HL-60 (cell line): ENCODE measurements at regions not wholly inside any gene's neighbourhood (a gene's known extent, or its start where the extent isn't known, plus 50 kb on each side); places are given as distances from the start of the nearest gene placed in this dataset.

Experiments used
- DNase-seq, 2 experiments: peaks; one replicate each; pipeline ENCODE4 v3.0.0-alpha.2; 2010 to 2020; ENCODE audit warnings: low read depth in 1 of 2, low spot score in 1 of 2
- H3K27ac ChIP-seq: fragments of 250-450 bp; sonication (Bioruptor Pico); replicated peaks from 2 replicates; pipeline ENCODE4 v1.5.1; 2020; ENCODE audit warnings: mild to moderate bottlenecking, moderate library complexity
- H3K27me3 ChIP-seq: fragments of 250-450 bp; sonication (Bioruptor Pico); 2 replicates; pipeline ENCODE4 v1.5.1; 2021; ENCODE audit warnings: mild to moderate bottlenecking, moderate library complexity; ENCODE audit not compliant: insufficient read depth, poor library complexity, severe bottlenecking
- H3K4me3 ChIP-seq: replicated peaks from 2 replicates; pipeline ENCODE4 v1.5.1; 2011; ENCODE audit warnings: mild to moderate bottlenecking, control low read depth, low read length; ENCODE audit not compliant: insufficient read depth
- GABPA ChIP-seq: IDR thresholded peaks from 2 replicates; pipeline ENCODE4 v1.6.1; 2012; ENCODE audit warnings: low read depth
- POLR2AphosphoS5 ChIP-seq: IDR thresholded peaks from 2 replicates; pipeline ENCODE4 v1.6.1; 2012; ENCODE audit warnings: low read depth
- SPI1 ChIP-seq: IDR thresholded peaks from 2 replicates; pipeline ENCODE4 v1.6.1; 2012; ENCODE audit warnings: low read depth, mild to moderate bottlenecking, borderline replicate concordance
- TF ChIP-seq, protein P1 (sequence below): IDR thresholded peaks from one replicate; pipeline ENCODE4 v1.5.1; 2011; ENCODE audit warnings: low read length, control low read depth, inconsistent platforms; ENCODE audit not compliant: insufficient read depth
- TF ChIP-seq, protein P2 (sequence below): IDR thresholded peaks from 2 replicates; pipeline ENCODE4 v1.6.1; 2012; ENCODE audit warnings: low read depth; ENCODE audit not compliant: insufficient replicate concordance

DNA sequence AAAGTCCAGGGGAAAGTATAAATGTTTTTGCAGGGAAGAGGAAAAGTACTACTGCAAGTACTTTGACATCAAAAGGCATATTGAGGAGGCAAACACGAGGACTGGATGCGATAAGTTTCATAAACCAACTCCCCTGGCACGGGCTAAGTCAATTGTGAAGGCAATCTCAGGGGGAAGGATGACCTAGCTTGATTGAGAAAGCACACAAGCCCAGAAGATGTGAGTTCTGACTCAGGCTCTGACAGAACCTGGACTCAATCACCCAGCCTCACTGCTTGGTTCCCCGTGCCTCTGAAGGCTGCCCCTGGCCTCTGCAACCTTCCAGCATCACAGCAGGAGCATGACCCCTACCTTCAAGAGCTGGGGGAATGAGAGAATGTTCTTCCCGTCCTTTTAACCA is 93.2 kb upstream of the ZNF438 start:
- DNase-seq = no peak
- TF ChIP-seq, protein P1, sequence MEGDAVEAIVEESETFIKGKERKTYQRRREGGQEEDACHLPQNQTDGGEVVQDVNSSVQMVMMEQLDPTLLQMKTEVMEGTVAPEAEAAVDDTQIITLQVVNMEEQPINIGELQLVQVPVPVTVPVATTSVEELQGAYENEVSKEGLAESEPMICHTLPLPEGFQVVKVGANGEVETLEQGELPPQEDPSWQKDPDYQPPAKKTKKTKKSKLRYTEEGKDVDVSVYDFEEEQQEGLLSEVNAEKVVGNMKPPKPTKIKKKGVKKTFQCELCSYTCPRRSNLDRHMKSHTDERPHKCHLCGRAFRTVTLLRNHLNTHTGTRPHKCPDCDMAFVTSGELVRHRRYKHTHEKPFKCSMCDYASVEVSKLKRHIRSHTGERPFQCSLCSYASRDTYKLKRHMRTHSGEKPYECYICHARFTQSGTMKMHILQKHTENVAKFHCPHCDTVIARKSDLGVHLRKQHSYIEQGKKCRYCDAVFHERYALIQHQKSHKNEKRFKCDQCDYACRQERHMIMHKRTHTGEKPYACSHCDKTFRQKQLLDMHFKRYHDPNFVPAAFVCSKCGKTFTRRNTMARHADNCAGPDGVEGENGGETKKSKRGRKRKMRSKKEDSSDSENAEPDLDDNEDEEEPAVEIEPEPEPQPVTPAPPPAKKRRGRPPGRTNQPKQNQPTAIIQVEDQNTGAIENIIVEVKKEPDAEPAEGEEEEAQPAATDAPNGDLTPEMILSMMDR = no peak
- TF ChIP-seq GABPA (no peak), POLR2AphosphoS5 (no peak), SPI1 (no peak)
- TF ChIP-seq, protein P2, sequence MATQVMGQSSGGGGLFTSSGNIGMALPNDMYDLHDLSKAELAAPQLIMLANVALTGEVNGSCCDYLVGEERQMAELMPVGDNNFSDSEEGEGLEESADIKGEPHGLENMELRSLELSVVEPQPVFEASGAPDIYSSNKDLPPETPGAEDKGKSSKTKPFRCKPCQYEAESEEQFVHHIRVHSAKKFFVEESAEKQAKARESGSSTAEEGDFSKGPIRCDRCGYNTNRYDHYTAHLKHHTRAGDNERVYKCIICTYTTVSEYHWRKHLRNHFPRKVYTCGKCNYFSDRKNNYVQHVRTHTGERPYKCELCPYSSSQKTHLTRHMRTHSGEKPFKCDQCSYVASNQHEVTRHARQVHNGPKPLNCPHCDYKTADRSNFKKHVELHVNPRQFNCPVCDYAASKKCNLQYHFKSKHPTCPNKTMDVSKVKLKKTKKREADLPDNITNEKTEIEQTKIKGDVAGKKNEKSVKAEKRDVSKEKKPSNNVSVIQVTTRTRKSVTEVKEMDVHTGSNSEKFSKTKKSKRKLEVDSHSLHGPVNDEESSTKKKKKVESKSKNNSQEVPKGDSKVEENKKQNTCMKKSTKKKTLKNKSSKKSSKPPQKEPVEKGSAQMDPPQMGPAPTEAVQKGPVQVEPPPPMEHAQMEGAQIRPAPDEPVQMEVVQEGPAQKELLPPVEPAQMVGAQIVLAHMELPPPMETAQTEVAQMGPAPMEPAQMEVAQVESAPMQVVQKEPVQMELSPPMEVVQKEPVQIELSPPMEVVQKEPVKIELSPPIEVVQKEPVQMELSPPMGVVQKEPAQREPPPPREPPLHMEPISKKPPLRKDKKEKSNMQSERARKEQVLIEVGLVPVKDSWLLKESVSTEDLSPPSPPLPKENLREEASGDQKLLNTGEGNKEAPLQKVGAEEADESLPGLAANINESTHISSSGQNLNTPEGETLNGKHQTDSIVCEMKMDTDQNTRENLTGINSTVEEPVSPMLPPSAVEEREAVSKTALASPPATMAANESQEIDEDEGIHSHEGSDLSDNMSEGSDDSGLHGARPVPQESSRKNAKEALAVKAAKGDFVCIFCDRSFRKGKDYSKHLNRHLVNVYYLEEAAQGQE = no peak
- Histone ChIP-seq H3K27me3 (no peaks in the 10 kb centered on the region), H3K4me3 (no peak overlapping the region), H3K27ac (no peak overlapping the region)

DNA sequence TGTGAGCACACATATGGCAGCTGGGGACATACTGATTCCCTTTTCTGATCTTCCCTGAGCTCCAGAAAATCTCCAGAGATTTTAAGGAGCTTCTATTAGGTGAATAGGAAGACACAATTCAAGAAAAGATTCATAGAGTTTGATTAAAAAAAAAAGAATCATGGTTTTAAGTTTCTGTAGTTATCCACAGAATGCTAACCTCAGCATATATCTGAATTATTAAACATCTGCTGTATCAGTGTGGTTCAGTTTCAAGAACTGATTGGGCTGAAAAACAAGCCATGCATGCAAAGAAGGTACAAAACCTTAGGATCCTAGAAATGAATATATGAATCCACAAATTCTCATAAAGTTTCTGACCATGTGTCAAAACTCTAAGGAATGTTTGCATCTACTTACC is 94.1 kb upstream of the ZNF438 start:
- TF ChIP-seq POLR2AphosphoS5 = no peak
- TF ChIP-seq, protein P2 = no peak
- TF ChIP-seq, protein P1 = no peak
- no peak for TF ChIP-seq SPI1
- no peak for TF ChIP-seq GABPA
- Histone ChIP-seq H3K27ac (no peak overlapping the region), H3K4me3 (no peak overlapping the region), H3K27me3 (no peaks in the 10 kb centered on the region)
- no peak for DNase-seq

DNA sequence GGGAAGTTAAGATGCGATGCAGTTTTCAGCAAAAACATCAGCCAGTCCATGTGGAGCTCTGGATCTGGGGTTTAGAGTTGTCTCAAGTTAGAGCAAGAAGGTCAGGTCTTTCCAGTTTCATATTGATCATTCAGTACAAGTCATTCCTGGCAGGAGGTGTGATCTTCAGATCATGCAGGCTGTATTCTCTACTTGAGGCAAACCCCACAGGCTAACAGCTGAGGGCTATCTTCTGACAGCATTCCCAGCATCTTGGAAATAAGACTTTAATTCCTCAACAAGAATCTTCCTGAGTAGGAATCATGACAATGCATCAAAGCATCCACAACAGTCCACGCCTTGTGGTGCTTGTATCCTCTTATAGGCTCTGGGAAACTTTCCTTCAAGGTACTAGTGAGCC is 94.9 kb upstream of the ZNF438 start:
- Histone ChIP-seq H3K4me3 (no peak overlapping the region), H3K27ac (no peak overlapping the region), H3K27me3 (no peaks in the 10 kb centered on the region)
- TF ChIP-seq, protein P2 = no peak
- no peak for TF ChIP-seq GABPA
- no peak for TF ChIP-seq POLR2AphosphoS5
- TF ChIP-seq SPI1 = no peak
- TF ChIP-seq, protein P1 = no peak
- no peak for DNase-seq
